ENCODE measurements at regions not wholly inside any gene's neighbourhood (a gene's known extent, or its start where the extent isn't known, plus 50 kb on each side); places are given as distances from the start of the nearest gene placed in this dataset.

DNA sequence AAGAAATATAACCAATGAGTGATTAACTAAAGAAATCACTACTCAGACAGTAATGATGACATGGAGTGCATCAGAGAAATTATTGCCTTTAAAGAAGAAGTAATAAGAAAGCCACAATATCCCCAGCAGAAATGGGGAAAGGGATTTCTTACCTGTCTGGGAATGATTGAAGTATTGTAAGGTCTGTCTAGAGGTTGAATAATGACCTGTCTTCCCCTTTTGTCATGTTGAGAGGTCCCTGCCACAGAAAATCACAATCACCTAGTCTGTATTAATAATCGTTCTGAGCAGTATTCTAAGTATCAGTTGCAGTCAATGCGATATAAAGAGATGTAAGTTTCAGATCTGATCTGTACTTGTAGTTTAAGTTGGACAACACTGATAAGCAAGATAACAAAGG lies 349.1 kb upstream of the TPK1 start:
- no peak for DNase-seq (ENCODE audit: extremely low spot score)
- POLR2A ChIA-PET: no interaction called here

DNA sequence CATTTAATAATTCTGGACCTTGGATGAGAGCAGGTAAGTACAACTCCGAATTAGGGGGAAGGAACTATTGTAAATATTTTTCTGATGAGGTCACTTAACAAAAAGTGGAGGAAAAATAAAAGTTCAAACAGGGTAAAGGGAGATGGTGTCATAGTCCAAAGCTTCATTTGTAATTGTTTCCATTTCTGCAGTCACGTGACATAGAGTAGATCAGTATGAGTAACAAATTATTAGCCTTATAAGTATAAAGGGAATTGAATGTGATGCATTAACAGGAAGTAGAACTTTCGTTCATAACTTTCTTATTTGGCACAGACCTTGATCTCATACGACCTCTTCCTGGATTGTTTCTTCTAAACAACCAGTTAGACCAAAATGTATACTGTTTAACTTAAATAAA lies 347.2 kb upstream of the TPK1 start:
- no peak for TF ChIP-seq FOXK2 (IDR thresholded peaks at IDR 0.05)
- TF ChIP-seq FOXA1 (IDR thresholded peaks at IDR 0.05): no peak
- TF ChIP-seq SUZ12 (IDR thresholded peaks at IDR 0.05): no peak
- TF ChIP-seq TARDBP (IDR thresholded peaks at IDR 0.05): no peak
- no peak for TF ChIP-seq SP1 (IDR thresholded peaks at IDR 0.05)
- TF ChIP-seq, protein P1, sequence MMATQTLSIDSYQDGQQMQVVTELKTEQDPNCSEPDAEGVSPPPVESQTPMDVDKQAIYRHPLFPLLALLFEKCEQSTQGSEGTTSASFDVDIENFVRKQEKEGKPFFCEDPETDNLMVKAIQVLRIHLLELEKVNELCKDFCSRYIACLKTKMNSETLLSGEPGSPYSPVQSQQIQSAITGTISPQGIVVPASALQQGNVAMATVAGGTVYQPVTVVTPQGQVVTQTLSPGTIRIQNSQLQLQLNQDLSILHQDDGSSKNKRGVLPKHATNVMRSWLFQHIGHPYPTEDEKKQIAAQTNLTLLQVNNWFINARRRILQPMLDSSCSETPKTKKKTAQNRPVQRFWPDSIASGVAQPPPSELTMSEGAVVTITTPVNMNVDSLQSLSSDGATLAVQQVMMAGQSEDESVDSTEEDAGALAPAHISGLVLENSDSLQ (IDR thresholded peaks at IDR 0.05): no peak
- TF ChIP-seq NFRKB (IDR thresholded peaks at IDR 0.05): no peak
- no peak for TF ChIP-seq L3MBTL2 (conservative IDR thresholded peaks at IDR 0.05)
- TF ChIP-seq CTBP1 (IDR thresholded peaks at IDR 0.05; ENCODE audit: borderline replicate concordance): no peak
- TF ChIP-seq ZNF384 (IDR thresholded peaks at IDR 0.05): no peak
- TF ChIP-seq FOXM1 (IDR thresholded peaks at IDR 0.05; ENCODE audit: borderline replicate concordance): no peak
- TF ChIP-seq HDGF (IDR thresholded peaks at IDR 0.05; ENCODE audit: borderline replicate concordance): no peak
- TF ChIP-seq ELF4 (IDR thresholded peaks at IDR 0.05): no peak
- no peak for TF ChIP-seq BHLHE40 (IDR thresholded peaks at IDR 0.05; ENCODE audit: borderline replicate concordance)
- no peak for TF ChIP-seq LEF1 (IDR thresholded peaks at IDR 0.05; ENCODE audit: borderline replicate concordance)
- CTCF ChIA-PET: no interaction called here
- POLR2A ChIA-PET: no interaction called here
- DNase-seq (ENCODE audit: extremely low spot score): no peak

More for the DNA sequence above, 349.1 kb upstream of the TPK1 start:
- TF ChIP-seq FOXA1 (IDR thresholded peaks at IDR 0.05) (no peak), SP1 (IDR thresholded peaks at IDR 0.05) (no peak), NFRKB (IDR thresholded peaks at IDR 0.05) (no peak), FOXK2 (IDR thresholded peaks at IDR 0.05) (no peak), ELF4 (IDR thresholded peaks at IDR 0.05) (no peak), CTBP1 (IDR thresholded peaks at IDR 0.05; ENCODE audit: borderline replicate concordance) (no peak), FOXM1 (IDR thresholded peaks at IDR 0.05; ENCODE audit: borderline replicate concordance) (no peak), ZNF384 (IDR thresholded peaks at IDR 0.05) (no peak), ARNT (IDR thresholded peaks at IDR 0.05) (no peak), TARDBP (IDR thresholded peaks at IDR 0.05) (no peak)
- CTCF ChIA-PET: no interaction called here

DNA sequence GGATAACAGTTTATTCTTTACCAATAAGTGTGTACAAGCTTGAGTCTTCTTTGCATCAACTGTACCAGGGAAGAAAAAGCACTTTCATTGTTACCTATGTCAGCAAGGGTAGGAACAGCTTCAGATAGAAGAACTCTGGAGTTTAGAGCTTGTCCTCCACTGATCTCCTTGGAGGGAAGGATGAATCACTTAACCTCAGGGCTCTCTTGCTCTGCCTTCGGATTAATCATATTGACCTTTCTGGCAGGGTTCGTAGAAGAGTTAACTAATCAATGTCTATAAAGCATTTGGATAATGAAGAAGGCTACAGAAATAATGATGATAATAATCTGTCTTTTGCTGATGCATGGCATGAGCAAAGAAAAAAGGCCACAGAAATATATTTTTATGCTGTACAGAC lies 339.5 kb upstream of the TPK1 start:
- POLR2A ChIA-PET: interaction anchor here (0.7 kb wide), 1 partner anchor 410 kb away, joined by 3 read pairs; no protein-coding TSS in a partner anchor
- TF ChIP-seq ARNT (IDR thresholded peaks at IDR 0.05) (no peak), TARDBP (IDR thresholded peaks at IDR 0.05) (no peak), FOXM1 (IDR thresholded peaks at IDR 0.05; ENCODE audit: borderline replicate concordance) (no peak), SP1 (IDR thresholded peaks at IDR 0.05) (no peak), CTBP1 (IDR thresholded peaks at IDR 0.05; ENCODE audit: borderline replicate concordance) (no peak), SUZ12 (IDR thresholded peaks at IDR 0.05) (no peak), HDGF (IDR thresholded peaks at IDR 0.05; ENCODE audit: borderline replicate concordance) (no peak), FOXA1 (IDR thresholded peaks at IDR 0.05) (no peak), LEF1 (IDR thresholded peaks at IDR 0.05; ENCODE audit: borderline replicate concordance) (no peak), NFRKB (IDR thresholded peaks at IDR 0.05) (no peak), ELF4 (IDR thresholded peaks at IDR 0.05) (no peak), FOXK2 (IDR thresholded peaks at IDR 0.05) (no peak), BHLHE40 (IDR thresholded peaks at IDR 0.05; ENCODE audit: borderline replicate concordance) (no peak), L3MBTL2 (conservative IDR thresholded peaks at IDR 0.05) (no peak), ZNF384 (IDR thresholded peaks at IDR 0.05) (no peak)
- TF ChIP-seq, protein P1 (IDR thresholded peaks at IDR 0.05): no peak
- CTCF ChIA-PET: no interaction called here
- no peak for DNase-seq (ENCODE audit: extremely low spot score)

DNA sequence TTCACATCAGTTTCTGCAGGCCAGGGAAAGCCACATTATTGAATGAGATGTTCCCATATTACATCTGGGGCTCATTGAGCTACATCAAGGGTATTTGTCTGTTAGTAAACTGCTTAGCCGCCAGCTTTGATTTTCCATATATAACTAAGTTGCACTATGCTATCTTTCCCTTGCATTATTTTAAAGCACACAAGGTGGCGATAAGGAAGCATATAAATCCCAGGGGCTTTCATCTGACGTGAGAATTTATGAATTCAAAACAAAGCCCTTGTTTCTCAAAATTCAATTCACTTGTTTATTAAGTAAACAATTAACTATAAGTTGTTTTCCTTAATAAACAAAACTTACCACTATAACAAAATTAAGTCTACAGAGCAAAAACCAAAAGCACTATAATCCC lies 334.1 kb upstream of the TPK1 start:
- ChIA-PET CTCF (no interaction called here), POLR2A (no interaction called here)
- no peak for TF ChIP-seq LEF1 (IDR thresholded peaks at IDR 0.05; ENCODE audit: borderline replicate concordance)
- TF ChIP-seq FOXK2 (IDR thresholded peaks at IDR 0.05): no peak
- no peak for TF ChIP-seq FOXM1 (IDR thresholded peaks at IDR 0.05; ENCODE audit: borderline replicate concordance)
- TF ChIP-seq, protein P1 (IDR thresholded peaks at IDR 0.05): no peak
- no peak for TF ChIP-seq TARDBP (IDR thresholded peaks at IDR 0.05)
- TF ChIP-seq SUZ12 (IDR thresholded peaks at IDR 0.05): no peak
- no peak for TF ChIP-seq BHLHE40 (IDR thresholded peaks at IDR 0.05; ENCODE audit: borderline replicate concordance)
- TF ChIP-seq SP1 (IDR thresholded peaks at IDR 0.05): no peak
- TF ChIP-seq ARNT (IDR thresholded peaks at IDR 0.05): no peak
- TF ChIP-seq NFRKB (IDR thresholded peaks at IDR 0.05): no peak
- DNase-seq (ENCODE audit: extremely low spot score): no peak

DNA sequence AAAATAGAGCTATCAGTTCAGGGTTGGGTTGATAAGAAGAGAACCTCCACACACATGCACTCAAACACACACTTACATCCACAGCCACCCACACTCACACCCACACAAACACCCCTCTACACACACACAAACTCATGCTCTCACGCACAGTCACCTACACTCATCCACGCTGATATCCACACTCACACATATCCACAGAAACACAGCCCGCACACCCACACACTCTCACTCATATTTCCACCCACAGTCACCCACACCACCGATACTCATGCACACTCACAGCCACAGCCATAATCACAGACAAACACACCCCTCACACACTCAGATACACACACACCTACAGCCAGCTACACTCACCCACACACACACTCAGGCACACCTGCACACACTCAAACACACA lies 333.0 kb upstream of the TPK1 start:
- no peak for DNase-seq (ENCODE audit: extremely low spot score)
- POLR2A ChIA-PET: no interaction called here
- TF ChIP-seq LEF1 (IDR thresholded peaks at IDR 0.05; ENCODE audit: borderline replicate concordance) (no peak), FOXK2 (IDR thresholded peaks at IDR 0.05) (no peak), FOXM1 (IDR thresholded peaks at IDR 0.05; ENCODE audit: borderline replicate concordance) (no peak), L3MBTL2 (conservative IDR thresholded peaks at IDR 0.05) (no peak), TARDBP (IDR thresholded peaks at IDR 0.05) (no peak)
- CTCF ChIA-PET: no interaction called here

DNA sequence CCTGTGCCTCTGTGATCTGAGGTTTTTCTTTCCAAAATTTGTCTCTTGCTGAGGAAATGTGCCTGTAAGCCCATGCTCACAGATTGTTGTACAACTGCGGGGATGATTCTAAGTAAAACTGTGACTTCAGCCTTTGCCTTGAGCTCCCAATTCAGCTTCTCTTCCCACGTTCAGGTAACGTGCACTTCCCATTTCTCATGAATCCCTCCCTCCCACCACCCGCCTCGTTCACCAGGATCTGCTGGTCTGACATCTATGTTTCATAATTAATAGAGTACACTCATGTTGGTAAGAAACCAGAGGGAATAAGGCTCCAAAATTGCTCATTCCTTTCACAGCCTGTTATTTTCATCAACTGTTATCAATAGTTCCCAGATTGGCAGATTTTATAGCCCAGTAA lies 332.6 kb upstream of the TPK1 start:
- no peak for DNase-seq (ENCODE audit: extremely low spot score)
- CTCF ChIA-PET: no interaction called here
- POLR2A ChIA-PET: no interaction called here
- TF ChIP-seq NFRKB (IDR thresholded peaks at IDR 0.05): no peak
- no peak for TF ChIP-seq LEF1 (IDR thresholded peaks at IDR 0.05; ENCODE audit: borderline replicate concordance)
- TF ChIP-seq, protein P1 (IDR thresholded peaks at IDR 0.05): no peak
